HCT116 (cell line): ENCODE measurements at regions not wholly inside any gene's neighbourhood (a gene's known extent, or its start where the extent isn't known, plus 50 kb on each side); places are given as distances from the start of the nearest gene placed in this dataset.

Experiments used
- ATAC-seq: fragments of 200-7000 bp; cut with Tn5 transposase; 2 replicates; pipeline ENCODE4 v1.9.1; 2020; ENCODE audit warnings: mild to moderate bottlenecking, moderate library complexity
- BruUV-seq: library from RNA; stranded (reverse); fragments of 400-500 nt; replicated peaks from 2 replicates; lab custom pipeline; 2021; lab: Mats Ljungman, UMichigan
- CTCF ChIA-PET: fragments of 300-600 bp; sonication (Branson Sonifier 250); formaldehyde crosslinking; loops from one replicate; lab custom pipeline; 2021; ENCODE audit warnings: antibody characterized with exemption; lab: Charles Lee
- POLR2A ChIA-PET: fragments of 300-600, 350-600 bp; sonication (Branson Sonifier 250); formaldehyde crosslinking; loops from one replicate; lab custom pipeline; 2021; ENCODE audit warnings: antibody characterized with exemption; lab: Charles Lee
- RAD21 ChIA-PET, 2 experiments: fragments of 300-600 bp; sonication (Branson Sonifier 250); formaldehyde crosslinking; loops; one replicate each; lab custom pipeline; 2023; ENCODE audit warnings: low total read pairs in 2 of 2; ENCODE audit not compliant: uncharacterized antibody in 2 of 2, unreplicated experiment in 2 of 2, low non-redundant PET in 1 of 2; lab: Charles Lee
- DNase-seq: peaks from one replicate; pipeline ENCODE4 v3.0.0-alpha.2; 2010; ENCODE audit warnings: low read depth, low spot score
- H2AFZ ChIP-seq: fragments of 200-600 bp; shearing (Covaris generic), sonication (generic); 2 replicates; pipeline ENCODE4 v1.6.1; 2017; ENCODE audit warnings: low read depth, mixed run types, mixed read lengths, antibody characterized with exemption, low read length; ENCODE audit not compliant: poor library complexity, severe bottlenecking
- H3K27ac ChIP-seq: 2 replicates; pipeline ENCODE4 v1.5.1; 2012; ENCODE audit warnings: low read depth, low read length
- H3K27me3 ChIP-seq: fragments of 200-600 bp; sonication (generic); 2 replicates; pipeline ENCODE4 v1.6.1; 2016; ENCODE audit warnings: mixed run types, low read length, mixed read lengths; ENCODE audit not compliant: insufficient read depth
- H3K36me3 ChIP-seq, 2 experiments: fragments of 200-500 bp in 1 of 2; fragments of 200-600 bp in 1 of 2; sonication (Bioruptor generic) in 1 of 2; sonication (generic) in 1 of 2; 2 replicates each; pipeline versions ENCODE4 v1.5.1 to v1.6.1; 2014 to 2016; ENCODE audit warnings: low read length in 2 of 2, inconsistent platforms in 1 of 2, mixed read lengths in 1 of 2, mixed run types in 1 of 2; ENCODE audit not compliant: insufficient read depth in 2 of 2, control insufficient read depth in 1 of 2
- H3K4me1 ChIP-seq, 2 experiments: fragments of 200-600 bp in 1 of 2; sonication (generic) in 1 of 2; 2 replicates each; pipeline versions ENCODE4 v1.5.1 to v1.6.1; 2012 to 2017; ENCODE audit warnings: low read length in 2 of 2, inconsistent platforms in 1 of 2, mild to moderate bottlenecking in 1 of 2, mixed read lengths in 1 of 2, mixed run types in 1 of 2, moderate library complexity in 1 of 2; ENCODE audit not compliant: insufficient read depth in 2 of 2, control insufficient read depth in 1 of 2
- H3K4me2 ChIP-seq: fragments of 200-600 bp; sonication (generic); 2 replicates; pipeline ENCODE4 v1.6.1; 2017; ENCODE audit warnings: mixed run types, low read length, mixed read lengths
- H3K4me3 ChIP-seq, 2 experiments: fragments of 200-600 bp in 1 of 2; sonication (generic) in 1 of 2; replicated peaks in 1 of 2; 2 replicates each; pipeline ENCODE4 v1.5.1; 2011 to 2016; ENCODE audit warnings: low read length in 2 of 2, control low read depth in 1 of 2, low read depth in 1 of 2, mild to moderate bottlenecking in 1 of 2, mixed read lengths in 1 of 2, mixed run types in 1 of 2
- H3K79me2 ChIP-seq: fragments of 200-600 bp; sonication (generic); 2 replicates; pipeline ENCODE4 v1.6.1; 2017; ENCODE audit warnings: mild to moderate bottlenecking, mixed run types, low read length, moderate library complexity, mixed read lengths; ENCODE audit not compliant: insufficient read depth
- H3K9ac ChIP-seq: fragments of 200-600 bp; sonication (generic); 2 replicates; pipeline ENCODE4 v1.6.1; 2016; ENCODE audit warnings: low read length, mixed read lengths
- H3K9me2 ChIP-seq: fragments of 200-600 bp; sonication (generic), shearing (Covaris generic); 2 replicates; pipeline ENCODE4 v1.6.1; 2017; ENCODE audit warnings: mixed run types, mild to moderate bottlenecking, moderate library complexity; ENCODE audit not compliant: insufficient read depth
- H3K9me3 ChIP-seq, 2 experiments: fragments of 200-500 bp in 1 of 2; fragments of 200-600 bp in 1 of 2; sonication (Bioruptor generic) in 1 of 2; sonication (generic) in 1 of 2; 2 replicates each; pipeline ENCODE4 v1.6.1; 2014 to 2017; ENCODE audit warnings: low read length in 2 of 2, mixed read lengths in 2 of 2, inconsistent platforms in 1 of 2, low read depth in 1 of 2, mild to moderate bottlenecking in 1 of 2, mixed run types in 1 of 2, moderate library complexity in 1 of 2; ENCODE audit not compliant: control insufficient read depth in 1 of 2, insufficient read depth in 1 of 2
- H4K20me1 ChIP-seq: fragments of 200-600 bp; sonication (generic), shearing (Covaris generic); 2 replicates; pipeline ENCODE4 v1.6.1; 2017; ENCODE audit warnings: mixed run types, mild to moderate bottlenecking, moderate library complexity; ENCODE audit not compliant: insufficient read depth
- CEBPB ChIP-seq: IDR thresholded peaks from 2 replicates; pipeline ENCODE4 v1.6.1; 2012; ENCODE audit warnings: low read depth
- EGR1 ChIP-seq: IDR thresholded peaks from 2 replicates; pipeline ENCODE4 v1.6.1; 2012; ENCODE audit warnings: low read depth
- JUND ChIP-seq: IDR thresholded peaks from 2 replicates; pipeline ENCODE4 v1.6.1; 2012
- MAX ChIP-seq: IDR thresholded peaks from 2 replicates; pipeline ENCODE4 v1.6.1; 2012
- POLR2AphosphoS5 ChIP-seq: IDR thresholded peaks from 2 replicates; pipeline ENCODE4 v1.6.1; 2011; ENCODE audit warnings: mild to moderate bottlenecking, low read depth, low read length, moderate library complexity
- REST ChIP-seq: IDR thresholded peaks from 2 replicates; pipeline ENCODE4 v1.6.1; 2012; ENCODE audit warnings: low read depth
- SP1 ChIP-seq: IDR thresholded peaks from 2 replicates; pipeline ENCODE4 v1.6.1; 2012; ENCODE audit warnings: low read depth
- YY1 ChIP-seq: IDR thresholded peaks from 2 replicates; pipeline ENCODE4 v1.6.1; 2011; ENCODE audit warnings: low read length, low read depth, moderate library complexity, mild to moderate bottlenecking; ENCODE audit not compliant: insufficient replicate concordance; ENCODE audit errors: extremely low read depth
- ZFX ChIP-seq: fragments of 450-650 bp; IDR thresholded peaks from 2 replicates; pipeline ENCODE4 v1.6.1; 2017
- intact Hi-C: fragments of 100-400 bp; cut with micrococcal nuclease; formaldehyde crosslinking; loops from 2 replicates; pipeline ENCODE4 v1.10.0; 2022

DNA sequence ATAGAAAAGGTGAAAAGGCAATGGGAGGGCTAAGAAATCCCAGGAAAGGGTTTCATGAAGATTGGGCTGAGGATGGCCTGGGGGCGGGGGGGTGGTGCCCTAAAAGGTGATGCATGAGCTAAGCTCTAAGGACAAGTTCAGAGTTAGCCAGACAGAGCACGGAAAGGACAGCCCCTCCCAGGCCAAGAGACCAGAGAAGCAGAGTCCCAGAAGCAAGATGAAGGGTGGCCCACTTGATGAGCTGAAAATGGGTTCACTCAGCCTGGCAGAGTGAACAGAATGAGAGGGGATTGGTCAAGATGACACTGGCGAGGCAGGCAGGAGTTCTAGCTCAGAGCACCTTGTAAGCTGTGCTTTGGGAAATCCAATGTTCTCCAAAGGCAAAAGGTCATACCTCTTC lies 89.4 kb upstream of the GPR26 start:
- ATAC-seq (no peak), DNase-seq (no peak)
- peaks cover 11 to 20% of the 10 kb centered on the region in 2 experiments for H3K4me1 ChIP-seq
- H3K4me2 ChIP-seq = no peak overlapping the region
- no peaks in the 10 kb centered on the region for H3K9me2 ChIP-seq
- H3K27me3 ChIP-seq = peaks cover 34% of the 10 kb centered on the region
- H4K20me1 ChIP-seq = no peaks in the 10 kb centered on the region
- RAD21 ChIA-PET = no interaction called here
- CTCF ChIA-PET = no interaction called here
- no peak overlapping the region for H3K4me3 ChIP-seq
- H3K79me2 ChIP-seq = no peaks in the 10 kb centered on the region
- H3K9me3 ChIP-seq = no peaks in the 10 kb centered on the region
- no peak overlapping the region for H3K27ac ChIP-seq
- intact Hi-C loops = no loop called here
- H2AFZ ChIP-seq = no peak overlapping the region
- BruUV-seq = no TSS peak
- POLR2A ChIA-PET = no interaction called here
- no peak for TF ChIP-seq JUND
- no peaks in the 10 kb centered on the region for H3K36me3 ChIP-seq
- no peak overlapping the region for H3K9ac ChIP-seq

- TF ChIP-seq REST (no peak), SP1 (no peak), MAX (no peak), YY1 (no peak), ZFX (no peak), POLR2AphosphoS5 (no peak), CEBPB (no peak), EGR1 (no peak)
- CTCF ChIA-PET = no interaction called here
Measured at GRCh38 chr10:123577921-123578461, 88.2 kb upstream of the GPR26 start.

More at GRCh38 chr10:123577921-123578461, 88.2 kb upstream of the GPR26 start:
- intact Hi-C loops = no loop called here
- Histone ChIP-seq H3K27me3 (peaks cover 38% of the 10 kb centered on the region), H3K4me3 (no peak overlapping the region), H3K4me1 (peaks cover 11 to 17% of the 10 kb centered on the region in 2 experiments), H3K9me3 (no peaks in the 10 kb centered on the region), H3K27ac (no peak overlapping the region), H3K79me2 (no peaks in the 10 kb centered on the region), H3K36me3 (no peaks in the 10 kb centered on the region), H3K9ac (no peak overlapping the region), H3K4me2 (no peak overlapping the region), H2AFZ (no peak overlapping the region), H4K20me1 (no peaks in the 10 kb centered on the region), H3K9me2 (no peaks in the 10 kb centered on the region)
- ChIA-PET POLR2A (no interaction called here), RAD21 (no interaction called here)
- BruUV-seq = no TSS peak
- DNase-seq (no peak), ATAC-seq (no peak)
